ENCODE measurements at regions not wholly inside any gene's neighbourhood (a gene's known extent, or its start where the extent isn't known, plus 50 kb on each side); places are given as distances from the start of the nearest gene placed in this dataset.
"Not testable (repeated sequence)": the region's sequence is repeated elsewhere in the genome, so short reads cannot be mapped to it uniquely, and the experiment has no call there.

DNA sequence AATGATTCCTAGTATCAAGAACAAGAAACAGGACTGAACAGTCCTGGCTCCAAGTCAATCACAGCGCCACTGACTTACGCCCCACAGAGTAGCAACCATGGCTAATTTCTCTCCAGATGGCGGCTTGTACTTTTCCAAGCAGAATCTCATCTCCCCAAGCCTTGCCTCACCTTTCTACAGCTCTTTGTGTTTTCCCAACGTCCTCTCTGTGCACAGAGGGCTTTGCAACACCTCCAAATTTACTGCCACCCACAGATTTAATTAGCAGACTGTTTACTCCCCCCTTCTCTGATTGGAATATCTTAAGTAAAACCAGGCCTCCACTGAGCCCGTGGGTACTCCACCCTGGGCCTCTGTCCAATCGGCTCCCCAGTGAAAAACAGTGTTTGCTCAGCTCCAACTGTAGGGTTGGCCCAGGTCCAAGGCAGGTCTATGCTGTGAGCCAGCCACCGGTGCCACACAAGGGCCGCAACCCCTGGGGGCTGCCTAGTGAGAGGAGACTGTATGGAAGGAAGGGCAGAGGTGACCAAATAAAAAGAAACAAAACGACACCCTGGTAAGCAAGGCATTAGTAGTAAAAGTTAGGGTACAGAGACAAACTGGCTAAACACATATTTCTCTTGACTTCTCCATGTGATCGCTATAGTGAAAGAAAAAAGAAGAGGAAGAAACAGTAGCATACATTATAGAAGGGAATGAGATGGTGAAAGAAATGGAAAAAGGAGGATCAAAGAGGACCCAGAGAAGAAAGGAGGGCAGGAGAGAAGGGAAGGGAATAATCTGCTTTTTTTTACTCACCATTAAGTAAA is 128.4 kb upstream of the SOD1 start:
- peak; percentile 96 for DNase-seq

- DNase-seq, result no peak
These were observed 129.1 kb upstream of the SOD1 start for GRCh38 chr21:31530364-31530763.

DNA sequence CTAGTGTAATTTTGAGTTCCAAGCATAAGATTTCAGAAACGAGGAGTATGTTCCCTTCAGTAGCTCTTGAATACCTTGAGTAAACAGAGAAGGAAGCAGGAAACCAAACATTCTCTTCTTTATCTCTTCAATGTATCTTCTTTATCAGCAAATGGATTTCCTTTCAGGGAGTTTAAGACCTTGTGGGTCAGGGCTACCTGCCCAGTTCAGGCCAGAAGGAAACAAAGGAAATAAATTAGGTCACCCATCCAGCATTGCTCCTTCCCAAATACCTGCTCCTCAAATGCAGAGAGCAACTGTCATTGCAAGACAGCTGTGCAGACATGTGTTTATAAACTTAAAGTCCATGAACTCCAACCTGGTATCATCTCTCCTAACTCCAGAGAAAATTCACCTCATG is 130.1 kb upstream of the SOD1 start:
- DNase-seq, result no peak

GRCh38 chr21:31526040-31526439 is 133.5 kb upstream of the SOD1 start:
- DNase-seq, result no peak

DNA sequence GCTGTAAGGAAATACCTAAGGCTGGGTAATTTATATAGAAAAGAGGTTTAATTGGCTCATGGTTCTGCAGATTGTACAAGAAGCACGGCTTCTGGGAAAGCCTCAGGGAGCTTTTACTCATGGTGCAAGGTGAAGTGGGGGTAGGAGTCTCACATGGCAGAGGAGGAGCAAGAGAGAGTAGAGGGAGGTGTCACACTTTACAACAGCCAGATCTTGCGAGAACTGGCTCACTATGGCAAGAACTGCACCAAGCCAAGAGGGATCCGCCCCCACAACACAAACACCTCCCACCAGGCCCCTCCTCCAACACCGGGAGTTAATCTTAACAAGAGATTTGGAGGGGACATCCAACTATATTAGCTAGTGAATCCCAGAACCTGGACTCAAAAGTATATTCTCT is 135.4 kb upstream of the SOD1 start:
- DNase-seq, result no peak

DNA sequence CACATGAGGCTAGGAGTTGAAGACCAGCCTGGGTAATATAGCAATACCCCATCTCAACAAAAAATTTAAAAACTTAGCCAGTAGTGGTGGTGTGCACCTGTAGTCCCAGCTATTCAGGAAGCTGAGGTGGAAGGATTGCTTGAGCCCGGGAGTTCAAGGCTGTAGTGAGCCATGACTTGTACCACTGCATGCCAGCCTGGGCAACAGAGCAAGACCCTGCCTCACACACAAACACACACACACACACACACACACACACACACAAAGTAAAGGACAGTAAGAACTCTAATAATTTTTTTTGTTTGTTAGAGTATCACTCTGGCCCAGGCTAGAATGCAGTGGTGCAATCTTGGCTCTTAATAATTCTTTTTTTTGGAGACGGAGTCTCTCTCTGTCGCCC is 138.0 kb upstream of the SOD1 start:
- no peak for DNase-seq

DNA sequence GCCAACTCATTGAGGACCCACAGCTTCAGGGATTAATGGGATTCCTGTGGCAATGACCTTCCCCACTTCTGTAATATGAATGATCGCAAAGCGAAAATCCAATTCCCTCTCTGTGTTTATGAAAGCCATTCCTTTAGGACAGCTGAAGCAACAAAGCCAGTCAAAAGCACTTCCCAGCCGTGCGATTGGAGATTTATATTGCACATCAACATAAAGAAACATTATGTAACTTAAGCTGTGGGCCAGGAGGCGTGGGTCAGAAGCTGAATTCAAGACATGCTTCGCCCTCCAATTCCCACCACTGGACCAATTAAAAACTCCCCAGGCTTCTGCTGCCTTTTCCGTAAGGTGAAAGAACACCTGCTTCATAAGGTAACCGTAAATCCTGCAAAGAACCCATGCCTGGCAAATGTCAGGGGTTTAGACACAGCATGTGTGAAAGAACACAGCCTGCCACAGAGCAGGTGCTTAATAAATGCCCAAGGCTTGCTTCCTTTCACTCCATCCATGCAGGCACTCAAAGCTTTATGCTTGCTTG is 138.9 kb upstream of the SOD1 start:
- peak; percentile 69 for DNase-seq

DNA sequence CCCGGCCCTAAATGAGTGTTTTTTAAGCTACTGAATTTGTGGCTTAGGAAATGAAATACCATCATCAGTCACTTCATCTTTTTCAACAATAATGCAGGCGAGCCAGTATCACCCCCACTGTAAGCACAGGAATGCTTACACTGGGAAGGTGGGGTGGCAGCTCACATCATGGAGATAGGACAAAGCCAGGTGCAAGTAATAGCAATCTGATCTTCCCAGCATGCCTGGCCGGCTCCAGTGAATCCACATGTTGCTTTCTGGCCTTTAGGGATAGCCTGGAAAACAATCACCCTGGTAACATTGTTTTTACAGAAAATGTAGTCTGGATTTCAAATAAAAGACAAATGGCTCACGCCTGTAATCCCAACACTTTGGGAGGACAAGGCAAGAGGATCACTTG is 140.9 kb upstream of the SOD1 start:
- no peak for DNase-seq

DNA sequence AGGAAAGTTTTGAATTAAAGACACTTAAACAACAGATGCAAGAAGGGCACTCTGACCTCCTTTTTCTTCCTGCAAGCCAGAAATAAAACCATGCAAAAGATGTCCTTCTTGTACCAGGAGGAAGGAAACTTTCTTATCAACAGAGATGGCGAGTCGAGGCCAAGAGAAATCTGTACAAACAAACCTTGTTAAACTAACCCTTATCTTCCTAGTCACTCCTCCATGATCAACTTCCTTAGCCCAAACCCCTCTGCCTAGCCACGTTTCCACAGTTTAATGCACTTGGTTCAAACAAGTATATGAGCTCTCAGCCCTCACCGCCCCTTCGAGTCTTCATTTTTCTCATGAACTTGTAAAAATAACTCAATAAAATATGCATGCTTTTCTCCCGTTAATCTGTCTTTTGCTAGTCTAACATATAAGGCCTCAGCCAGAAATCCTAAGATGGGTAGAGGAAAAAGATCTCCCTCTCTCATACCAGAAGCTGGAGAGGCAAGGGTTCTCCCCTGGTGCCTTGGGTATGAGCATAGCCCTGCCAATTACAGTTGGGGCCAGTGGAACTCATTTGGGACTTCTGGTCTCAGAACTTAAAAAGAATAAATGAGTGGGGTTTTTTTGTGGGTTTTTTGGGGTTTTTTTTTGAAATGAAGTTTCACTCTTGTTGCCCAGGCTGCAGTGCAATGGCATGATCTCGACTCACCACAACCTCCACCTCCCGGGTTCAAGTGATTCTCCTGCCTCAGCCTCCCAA is 141.7 kb upstream of the SOD1 start:
- no peak for DNase-seq

DNA sequence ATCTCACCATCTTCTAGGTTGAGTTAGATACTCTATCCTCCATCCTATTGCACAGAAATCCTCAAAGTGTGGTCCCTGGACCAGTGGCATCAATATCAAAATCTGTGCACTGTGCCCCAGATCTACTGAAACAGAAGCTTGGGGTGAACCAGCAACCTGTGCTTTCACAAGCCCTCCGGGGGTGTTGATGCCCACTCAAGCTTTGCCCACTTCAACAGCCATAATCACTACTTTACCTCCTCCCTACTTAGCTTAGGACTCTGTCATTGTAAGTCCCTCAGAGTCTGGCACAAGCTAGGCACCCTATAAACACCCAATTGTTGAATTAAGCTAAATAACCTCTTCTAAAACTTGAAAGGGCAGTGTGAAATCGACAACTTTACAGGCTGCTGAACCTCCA is 144.2 kb upstream of the SOD1 start:
- DNase-seq, result no peak

DNA sequence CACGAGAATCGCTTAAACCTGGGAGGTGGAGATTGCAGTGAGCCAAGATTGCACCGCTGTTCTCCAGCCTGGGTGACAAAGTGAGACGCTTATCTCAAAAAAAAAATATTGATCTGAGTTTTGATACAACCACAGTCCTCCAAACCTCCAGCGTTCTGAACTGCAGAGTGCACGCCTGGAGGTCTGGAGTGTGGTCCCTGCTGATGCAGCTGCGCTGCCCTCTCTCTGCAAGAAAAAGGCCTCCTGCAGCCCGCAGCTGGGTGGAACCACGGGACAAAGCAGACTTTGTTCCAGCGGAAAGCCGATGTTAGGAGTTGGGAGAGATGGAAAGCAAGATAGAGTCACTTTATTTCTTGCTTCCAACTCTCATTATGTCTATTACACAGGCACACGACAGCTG is 144.9 kb upstream of the SOD1 start:
- DNase-seq, result peak; percentile 16

GRCh38 chr21:31513541-31513940 is 146.0 kb upstream of the SOD1 start:
- DNase-seq, result not testable (repeated sequence)

GRCh38 chr21:31511999-31512398 is 147.5 kb upstream of the SOD1 start:
- not testable (repeated sequence) for DNase-seq

DNA sequence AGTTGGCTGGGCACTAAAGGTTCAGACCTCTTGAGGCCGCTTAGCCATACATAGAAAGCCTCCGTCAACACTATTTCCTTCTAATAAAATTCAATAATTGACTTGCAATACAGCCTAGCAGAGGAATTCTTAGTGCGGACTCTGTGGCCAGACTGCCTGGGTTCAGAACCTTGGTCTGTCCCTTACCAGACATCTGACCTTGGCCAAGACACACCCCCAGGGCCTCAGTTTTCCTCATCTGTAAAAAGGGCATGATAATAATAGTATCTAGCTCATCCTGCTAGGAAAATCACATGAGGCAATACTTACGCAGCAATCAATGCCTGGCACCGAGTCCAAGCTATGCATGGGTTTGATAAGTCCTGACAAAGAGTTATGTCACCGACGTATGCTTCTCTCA is 148.2 kb upstream of the SOD1 start:
- DNase-seq, result no peak

DNA sequence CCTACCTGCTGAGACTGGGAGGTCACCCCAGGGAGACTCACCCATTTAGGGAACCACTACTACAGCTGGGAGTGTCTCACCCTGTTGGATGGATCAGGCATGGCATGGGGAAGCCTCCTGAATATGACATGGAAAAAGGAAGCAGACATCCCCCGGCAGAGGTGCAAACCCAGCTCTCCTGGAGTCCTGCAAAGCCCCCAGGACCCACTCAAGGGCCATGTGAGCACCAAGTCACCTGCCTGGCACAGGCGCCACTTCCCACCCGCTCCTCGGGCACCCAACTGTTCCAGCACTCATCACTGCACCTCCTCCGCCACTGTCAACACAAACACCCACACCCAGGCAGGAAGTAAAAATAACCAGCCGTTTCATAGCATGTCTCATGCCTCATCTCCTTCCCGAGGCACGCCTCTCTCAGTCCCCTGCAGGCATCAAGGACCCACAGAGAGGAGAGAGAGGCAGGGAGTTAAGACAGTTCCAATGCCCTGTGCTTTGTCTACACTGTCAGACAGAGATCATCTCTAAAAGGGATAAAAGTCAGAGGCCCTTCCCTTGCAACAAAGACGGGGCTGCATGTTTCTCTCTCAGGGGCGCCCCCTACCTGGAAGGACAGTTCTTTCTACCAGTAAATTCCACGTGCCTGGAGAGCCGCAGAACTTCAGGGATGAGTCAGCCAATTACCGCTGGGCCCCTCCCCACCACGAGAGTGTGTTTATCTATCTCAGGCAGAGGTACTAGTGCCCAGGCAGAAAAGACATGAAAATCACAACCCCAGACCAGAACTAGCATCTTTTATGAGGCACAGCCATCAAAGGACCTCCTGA is 150.1 kb upstream of the SOD1 start:
- DNase-seq, result peak; percentile 78

DNA sequence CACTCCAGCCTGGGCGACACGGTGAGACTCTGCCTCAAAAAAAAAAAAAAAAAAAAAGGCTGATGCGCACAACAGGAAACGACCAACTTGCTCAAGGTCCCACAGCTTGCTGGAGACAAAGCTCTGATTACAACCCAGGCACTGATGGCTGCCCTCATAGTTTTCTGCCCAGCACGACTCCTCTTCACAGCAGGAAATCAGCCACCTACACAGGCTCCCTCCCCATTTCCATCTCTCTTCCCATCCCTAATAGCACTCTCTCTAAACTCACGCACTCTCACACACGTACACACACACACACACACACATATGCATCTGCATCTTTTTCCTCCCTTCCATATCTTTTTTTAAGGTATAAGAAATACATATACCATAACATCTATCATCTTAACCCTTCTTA is 153.5 kb upstream of the SOD1 start:
- DNase-seq, result peak; percentile 21

DNA sequence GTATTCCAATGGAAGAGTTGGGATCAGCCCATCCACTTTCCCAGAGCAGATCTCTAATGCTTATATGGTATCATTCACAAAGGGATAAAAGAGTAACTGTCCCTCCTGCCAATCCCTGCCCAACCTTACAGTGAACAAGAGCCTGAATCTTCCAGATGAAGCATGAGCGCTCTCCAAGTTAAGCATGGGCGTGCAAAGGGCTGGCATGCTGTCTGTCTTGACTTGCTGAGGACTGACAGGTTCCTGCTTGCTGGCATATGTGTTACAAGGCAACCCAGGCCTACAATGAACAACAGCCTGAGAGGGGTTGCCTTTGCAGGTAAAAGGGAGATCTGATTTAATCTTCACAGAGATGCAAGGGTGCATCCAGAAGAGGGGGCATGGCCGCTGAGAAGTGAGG is 155.6 kb upstream of the SOD1 start:
- DNase-seq, result no peak

DNA sequence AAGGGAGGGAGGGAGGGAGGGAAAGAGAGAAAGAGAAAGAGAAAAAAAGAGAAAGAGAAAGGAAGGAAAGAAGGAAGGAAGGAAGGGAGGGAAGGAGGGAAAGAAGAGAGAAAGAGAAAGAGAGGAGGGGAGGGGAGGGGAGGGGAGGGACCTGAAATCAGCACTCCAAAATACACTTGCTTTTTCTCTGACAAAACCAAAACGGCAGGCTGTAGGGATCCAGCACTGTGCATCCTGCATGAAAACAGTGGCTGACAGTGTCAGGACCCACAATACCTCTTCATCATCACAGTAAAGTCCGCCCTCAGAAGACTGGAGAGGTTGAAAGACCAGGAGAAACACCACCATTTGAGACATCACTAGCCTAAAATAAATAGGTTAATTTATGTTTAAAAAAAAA is 156.0 kb upstream of the SOD1 start:
- DNase-seq, result no peak

DNA sequence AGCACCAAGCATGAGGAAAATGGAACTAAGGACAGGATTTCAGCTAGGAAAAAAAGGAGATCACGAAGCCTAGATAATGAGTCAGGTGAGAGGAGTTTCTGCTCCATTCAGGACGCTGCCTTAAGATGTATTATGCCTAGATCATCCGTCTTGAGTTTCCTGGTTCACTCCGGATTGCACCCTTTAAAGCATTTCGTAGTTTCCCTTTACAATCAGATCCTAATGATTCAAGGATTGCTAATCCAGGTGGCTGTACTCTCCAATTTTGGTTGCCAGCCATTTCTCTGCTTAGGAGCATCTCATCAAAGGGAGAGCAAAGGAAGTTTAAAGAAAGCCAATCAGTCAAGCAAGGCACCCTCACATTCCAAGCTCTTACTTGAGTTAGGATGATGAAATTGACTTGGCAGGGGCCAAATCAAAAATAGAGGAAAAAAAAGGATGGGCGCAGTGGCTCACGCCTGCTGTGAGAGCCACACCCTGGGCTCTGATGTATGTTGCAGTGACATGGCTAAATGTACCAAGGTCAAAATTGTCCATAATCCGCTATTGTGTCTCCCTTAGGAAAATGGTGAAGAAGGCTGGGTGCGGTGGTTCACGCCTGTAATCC is 156.9 kb upstream of the SOD1 start:
- DNase-seq, result no peak

DNA sequence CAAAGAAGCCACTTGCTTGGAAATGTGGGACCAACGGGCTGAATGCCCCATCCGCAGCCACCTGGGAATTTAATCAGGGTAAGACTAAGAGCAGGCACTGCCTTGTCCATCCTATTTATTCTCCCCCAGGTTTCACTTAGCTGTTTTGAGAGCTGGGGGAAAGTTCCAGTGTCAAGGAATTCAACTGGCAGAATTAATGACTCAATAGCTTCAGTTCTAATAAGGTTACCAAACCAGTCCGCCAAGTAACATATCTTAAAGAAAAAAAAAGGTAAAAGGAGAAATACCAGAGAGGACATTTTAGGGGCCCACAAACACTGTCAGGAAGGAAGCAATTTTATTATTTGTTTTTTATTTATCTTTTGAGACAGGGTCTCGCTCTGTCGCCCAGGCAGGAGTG is 157.6 kb upstream of the SOD1 start:
- no peak for DNase-seq

DNA sequence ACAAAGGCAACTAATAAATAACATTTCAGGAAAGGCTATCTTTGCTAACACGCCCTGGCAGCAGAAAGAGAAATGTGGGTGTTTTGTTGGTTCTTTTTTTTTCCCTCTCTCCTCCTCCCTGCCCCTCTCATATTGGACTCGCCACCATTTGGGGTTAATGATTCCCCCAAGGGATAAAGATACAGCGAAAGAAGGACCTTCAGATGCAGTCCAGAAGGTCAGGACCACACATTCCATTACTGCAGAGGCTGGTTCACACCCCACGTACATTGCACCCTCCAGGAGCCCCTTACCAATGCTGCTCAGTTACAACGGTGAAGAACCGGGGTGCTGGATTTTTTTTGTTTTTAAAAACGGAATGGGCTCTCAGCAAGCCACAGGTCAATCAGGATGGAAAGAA is 156.9 kb upstream of the TIAM1 start:
- DNase-seq, result no peak

DNA sequence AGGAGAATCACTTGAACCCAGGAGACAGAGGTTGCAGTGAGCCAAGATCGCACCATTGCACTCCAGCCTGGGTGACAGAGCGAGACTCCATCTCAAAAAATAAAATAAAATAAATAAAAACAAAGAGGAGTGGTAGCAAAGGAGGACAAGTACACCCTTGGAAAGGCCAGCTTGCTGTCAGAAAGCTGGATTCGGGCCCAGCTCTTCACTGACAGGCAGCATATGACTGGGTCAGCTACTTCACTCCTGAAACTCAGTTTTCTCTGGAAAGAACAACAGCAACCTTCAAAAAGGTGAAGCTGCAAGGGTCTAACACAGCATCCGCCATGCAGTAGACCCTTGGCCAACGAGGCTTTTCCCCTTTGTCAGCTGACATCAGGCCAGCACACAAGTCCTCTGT is 156.0 kb upstream of the TIAM1 start:
- no peak for DNase-seq

DNA sequence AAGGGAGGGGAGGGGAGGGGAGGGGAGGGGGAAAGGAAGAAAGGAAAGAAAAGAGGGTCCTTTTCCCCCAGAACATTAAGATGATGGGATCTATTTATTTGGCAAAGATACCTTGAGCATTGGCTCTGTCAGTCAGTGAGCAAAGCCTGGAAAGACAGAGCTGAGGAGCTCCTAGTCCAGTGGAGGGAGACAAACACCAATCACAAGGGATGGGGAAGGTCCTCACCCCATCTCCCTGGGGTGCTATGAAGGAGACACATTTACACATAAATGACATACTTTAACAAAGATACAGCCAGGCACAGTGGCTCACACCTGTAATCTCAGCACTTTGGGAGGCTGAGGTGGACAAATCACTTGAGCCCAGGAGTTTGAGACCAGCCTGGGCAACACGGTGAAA is 154.9 kb upstream of the TIAM1 start:
- no peak for DNase-seq

All from NCI-H510A treated with DMSO at 0.1 percent for 48 hours (cell line).